Skeletal muscle satellite cell (primary cell): ENCODE measurements at regions not wholly inside any gene's neighbourhood (a gene's known extent, or its start where the extent isn't known, plus 50 kb on each side); places are given as distances from the start of the nearest gene placed in this dataset.

Experiments
- H3K27me3 ChIP-seq: 2 replicates; pipeline ENCODE4 v1.7.0; 2013; ENCODE audit warnings: low read length; ENCODE audit not compliant: control insufficient read depth, insufficient read depth
- H3K36me3 ChIP-seq: 2 replicates; pipeline ENCODE4 v1.7.0; 2013; ENCODE audit warnings: mild to moderate bottlenecking, control low read depth, low read length; ENCODE audit not compliant: insufficient read depth
- H3K4me1 ChIP-seq: 2 replicates; pipeline ENCODE4 v1.7.0; 2013; ENCODE audit warnings: low read length; ENCODE audit not compliant: control insufficient read depth, insufficient read depth
- H3K4me2 ChIP-seq: 2 replicates; pipeline ENCODE4 v1.7.0; 2013; ENCODE audit warnings: mild to moderate bottlenecking, low read length
- H3K4me3 ChIP-seq: 2 replicates; pipeline ENCODE4 v1.7.0; 2013; ENCODE audit warnings: low read length
- H3K9ac ChIP-seq: 2 replicates; pipeline ENCODE4 v1.7.0; 2013; ENCODE audit warnings: mild to moderate bottlenecking, low read depth, low read length, moderate library complexity
- H3K9me3 ChIP-seq: replicated peaks from 2 replicates; pipeline ENCODE4 v1.7.0; 2013; ENCODE audit warnings: mild to moderate bottlenecking, control low read depth, low read length

DNA sequence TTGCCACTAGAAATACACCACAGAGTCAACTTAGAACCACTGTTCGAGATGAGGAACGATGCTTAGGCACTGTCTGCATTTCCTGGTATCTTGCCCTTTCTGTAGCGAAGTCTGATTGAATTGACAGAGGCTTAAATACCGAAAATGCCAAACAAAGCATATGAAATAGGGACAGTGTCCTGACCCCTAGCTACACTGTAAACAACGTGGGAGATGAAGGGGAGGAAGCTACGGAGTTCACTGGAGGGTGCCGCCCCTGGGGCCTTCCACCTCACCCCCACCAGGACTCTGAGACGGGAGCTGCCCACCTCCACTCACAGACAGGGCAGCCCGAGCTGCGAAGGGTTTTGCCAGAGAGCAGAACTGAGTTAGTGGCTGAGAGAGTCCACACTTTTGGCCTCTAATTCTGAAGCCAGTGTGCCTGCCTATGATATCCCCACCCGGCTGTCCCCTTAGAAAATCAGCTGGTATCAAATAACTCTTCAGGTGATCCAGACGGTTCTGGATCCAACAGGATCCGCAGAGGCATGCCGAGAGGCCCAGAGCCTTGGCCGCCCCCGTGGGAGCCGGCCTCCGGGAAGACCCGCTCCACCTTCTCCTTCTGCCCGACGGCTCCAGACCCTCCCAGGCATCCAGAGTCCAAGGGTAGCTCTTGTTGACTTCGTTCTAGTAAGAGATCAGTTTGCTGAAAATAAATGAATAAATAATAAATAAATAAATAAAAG, 230.7 kb upstream of the DIO3 start:
- Histone ChIP-seq H3K36me3 (no peaks in the 10 kb centered on the region), H3K27me3 (no peaks in the 10 kb centered on the region), H3K4me3 (no peak overlapping the region), H3K4me2 (no peak overlapping the region), H3K9ac (no peak overlapping the region), H3K9me3 (no peaks in the 10 kb centered on the region), H3K4me1 (no peaks in the 10 kb centered on the region)

DNA sequence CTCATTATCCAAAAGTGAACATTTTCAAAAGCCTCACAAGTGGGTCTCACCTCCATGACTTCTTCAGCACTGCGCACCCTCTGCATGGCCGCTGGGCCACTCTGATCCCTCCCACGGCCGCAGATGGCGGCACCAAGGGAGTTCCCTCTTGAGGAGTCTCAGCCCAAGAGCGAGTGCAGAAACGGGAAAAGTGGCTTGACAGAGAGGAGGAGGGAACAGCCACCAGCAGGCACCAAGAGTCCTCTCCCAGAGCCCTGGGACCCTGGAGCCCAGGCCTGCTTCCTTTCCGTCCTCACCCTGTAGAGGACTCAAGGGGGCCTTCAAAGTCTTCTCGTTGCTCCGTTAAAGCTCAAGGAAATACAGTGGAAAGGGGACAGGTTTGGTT, 230.2 kb upstream of the DIO3 start:
- Histone ChIP-seq H3K4me3 (no peak overlapping the region), H3K9ac (no peak overlapping the region), H3K4me1 (no peaks in the 10 kb centered on the region), H3K9me3 (no peaks in the 10 kb centered on the region), H3K27me3 (no peaks in the 10 kb centered on the region), H3K4me2 (no peak overlapping the region), H3K36me3 (no peaks in the 10 kb centered on the region)

DNA sequence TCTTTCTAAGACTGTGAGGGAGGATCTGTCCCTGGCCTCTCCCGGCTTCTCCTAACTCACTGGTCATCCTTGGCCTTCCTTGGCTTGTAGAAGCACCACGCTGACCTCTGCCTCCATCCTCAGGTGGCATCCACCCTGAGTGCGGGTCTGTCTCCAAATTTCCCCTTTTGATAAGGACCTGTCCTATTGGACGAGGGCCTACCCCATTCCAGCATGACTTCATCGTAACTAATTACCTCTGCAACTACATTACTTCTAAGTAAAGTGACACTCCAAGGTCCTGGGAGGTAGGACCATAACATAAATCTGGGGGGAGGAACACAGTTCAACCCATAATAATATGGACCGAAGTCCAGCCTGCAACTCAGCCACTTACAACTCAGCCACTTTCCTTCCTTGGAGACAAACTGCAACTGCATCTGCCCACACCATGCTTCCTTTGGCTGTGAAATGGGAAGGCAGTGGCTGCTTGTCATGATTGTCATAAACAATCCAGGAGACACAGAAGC, 229.6 kb upstream of the DIO3 start:
- Histone ChIP-seq H3K4me3 (no peak overlapping the region), H3K36me3 (no peaks in the 10 kb centered on the region), H3K9me3 (no peaks in the 10 kb centered on the region), H3K9ac (no peak overlapping the region), H3K4me2 (no peak overlapping the region), H3K27me3 (no peaks in the 10 kb centered on the region), H3K4me1 (no peaks in the 10 kb centered on the region)

DNA sequence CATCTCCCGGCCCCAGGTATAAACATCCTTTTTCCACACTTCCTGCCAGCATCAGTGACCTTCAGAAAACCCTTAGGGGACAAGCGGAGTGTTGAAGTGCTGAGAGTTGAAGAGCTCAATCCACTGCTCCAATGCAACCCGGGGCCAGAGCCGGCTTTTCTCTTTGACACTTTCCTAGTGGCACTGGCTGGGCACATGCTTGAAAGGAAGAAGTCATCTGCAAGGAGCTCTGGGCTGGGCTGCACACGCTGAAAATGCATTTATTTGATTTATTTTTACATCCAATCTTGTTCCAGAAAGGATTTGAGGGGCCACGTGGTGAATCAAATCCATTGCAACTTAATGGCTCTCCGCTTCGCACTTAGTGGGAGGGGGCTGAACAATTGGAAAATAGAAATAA, 229.0 kb upstream of the DIO3 start:
- Histone ChIP-seq H3K27me3 (no peaks in the 10 kb centered on the region), H3K4me2 (no peak overlapping the region), H3K9me3 (no peaks in the 10 kb centered on the region)

DNA sequence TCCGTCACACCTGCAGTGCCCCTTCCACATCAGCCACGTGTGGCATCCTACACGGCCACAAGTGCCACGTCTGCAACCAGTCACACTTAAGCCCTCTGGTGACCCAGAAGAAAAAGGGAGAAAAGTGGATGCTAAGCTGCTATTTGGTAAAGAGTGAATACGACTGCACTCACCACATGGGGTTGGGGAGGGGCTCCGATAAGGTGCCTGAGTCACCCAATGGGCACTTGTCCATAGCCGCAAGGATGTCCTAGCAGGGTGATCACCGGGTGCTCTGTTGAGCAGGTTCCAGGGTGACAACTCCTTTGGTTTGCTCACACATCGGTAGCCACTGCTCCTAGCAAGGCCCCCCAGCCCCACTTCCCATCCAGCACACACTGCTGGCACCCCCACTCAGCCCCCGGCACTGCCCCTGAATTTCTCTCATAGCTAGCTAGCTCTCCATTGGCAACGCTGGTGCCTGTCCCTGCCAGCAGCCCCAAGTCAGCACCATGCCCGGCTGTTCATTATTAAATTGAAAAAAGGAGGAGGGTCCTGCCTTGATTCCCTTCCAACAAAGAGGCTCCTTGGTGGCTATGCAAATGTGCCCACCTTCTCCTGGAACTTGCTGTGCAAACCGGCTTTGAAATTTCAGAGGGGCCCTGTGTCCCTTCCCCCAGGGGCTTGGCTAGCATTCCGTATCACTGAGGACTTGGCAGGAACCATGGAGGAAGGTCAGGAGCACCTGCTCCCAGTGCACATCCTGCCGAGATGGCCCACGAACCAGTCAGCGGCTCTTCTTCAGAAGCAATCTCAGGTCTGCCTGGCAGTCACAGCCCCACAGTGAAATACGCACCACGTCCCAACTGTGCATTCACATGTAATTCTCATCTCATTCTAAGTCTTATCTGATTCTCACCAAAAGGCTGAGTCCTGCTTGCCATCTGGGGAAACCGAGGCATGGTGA, 227.7 kb upstream of the DIO3 start:
- no peak overlapping the region for H3K4me3 ChIP-seq
- no peaks in the 10 kb centered on the region for H3K9me3 ChIP-seq
- H3K4me1 ChIP-seq, result no peaks in the 10 kb centered on the region
- H3K4me2 ChIP-seq, result no peak overlapping the region
- H3K27me3 ChIP-seq, result no peaks in the 10 kb centered on the region
- H3K9ac ChIP-seq, result no peak overlapping the region
- no peaks in the 10 kb centered on the region for H3K36me3 ChIP-seq

More for the DNA sequence above, 229.0 kb upstream of the DIO3 start:
- H3K4me3 ChIP-seq, result no peak overlapping the region
- no peaks in the 10 kb centered on the region for H3K4me1 ChIP-seq
- no peaks in the 10 kb centered on the region for H3K36me3 ChIP-seq
- no peak overlapping the region for H3K9ac ChIP-seq

DNA sequence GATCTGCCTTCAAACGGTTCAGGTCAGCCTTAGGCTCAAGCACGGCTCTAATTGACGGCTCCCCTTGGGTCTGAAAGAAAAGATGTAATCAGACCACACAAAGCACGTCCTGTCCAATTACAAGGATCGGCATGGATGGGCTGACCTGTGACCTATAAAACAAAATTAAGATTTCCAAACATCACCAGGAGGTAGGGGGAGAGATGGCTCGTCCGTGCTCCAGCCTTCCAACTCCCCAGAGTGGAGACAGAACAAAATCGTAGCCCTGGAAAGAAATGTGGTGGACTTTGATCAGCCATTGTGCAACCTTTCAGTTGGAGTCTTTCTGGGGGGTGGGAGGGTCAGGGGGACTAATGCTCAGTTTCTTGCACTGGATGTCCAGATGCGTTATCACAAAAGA, 226.6 kb upstream of the DIO3 start:
- Histone ChIP-seq H3K9me3 (no peaks in the 10 kb centered on the region), H3K4me3 (no peak overlapping the region), H3K36me3 (no peaks in the 10 kb centered on the region), H3K4me1 (no peaks in the 10 kb centered on the region), H3K27me3 (no peaks in the 10 kb centered on the region), H3K4me2 (no peak overlapping the region), H3K9ac (no peak overlapping the region)

DNA sequence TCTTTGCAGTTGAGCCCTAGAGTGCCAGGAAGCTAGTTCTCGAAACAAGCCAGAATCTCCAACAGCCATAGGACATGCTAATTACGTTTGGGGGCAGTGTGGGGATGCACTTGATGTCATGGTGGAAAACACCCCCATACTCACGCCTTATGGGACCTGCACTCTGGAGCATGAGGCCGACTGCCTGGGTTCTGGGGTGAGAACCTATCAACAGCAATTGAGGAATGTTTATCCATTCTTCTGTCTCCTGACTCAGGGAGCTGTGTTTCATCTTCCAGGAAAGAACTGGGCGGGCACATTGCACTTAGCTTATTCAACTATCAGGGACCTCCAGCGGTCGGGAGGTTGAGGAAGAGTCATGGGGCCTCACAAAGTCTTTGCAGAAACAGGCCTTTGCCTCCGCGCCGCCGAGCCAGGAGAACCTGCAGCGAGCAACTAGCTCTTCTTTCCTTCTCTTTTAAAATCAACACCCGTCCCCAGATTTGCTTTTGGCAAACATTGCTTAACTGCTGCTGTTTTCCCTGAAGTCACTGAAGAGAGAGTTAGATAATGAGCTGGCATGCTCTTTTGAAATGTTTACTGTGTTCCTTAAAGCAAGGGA, 226.1 kb upstream of the DIO3 start:
- Histone ChIP-seq H3K36me3 (no peaks in the 10 kb centered on the region), H3K4me1 (no peaks in the 10 kb centered on the region), H3K4me2 (no peak overlapping the region), H3K9ac (no peak overlapping the region), H3K9me3 (no peaks in the 10 kb centered on the region), H3K4me3 (no peak overlapping the region), H3K27me3 (no peaks in the 10 kb centered on the region)

DNA sequence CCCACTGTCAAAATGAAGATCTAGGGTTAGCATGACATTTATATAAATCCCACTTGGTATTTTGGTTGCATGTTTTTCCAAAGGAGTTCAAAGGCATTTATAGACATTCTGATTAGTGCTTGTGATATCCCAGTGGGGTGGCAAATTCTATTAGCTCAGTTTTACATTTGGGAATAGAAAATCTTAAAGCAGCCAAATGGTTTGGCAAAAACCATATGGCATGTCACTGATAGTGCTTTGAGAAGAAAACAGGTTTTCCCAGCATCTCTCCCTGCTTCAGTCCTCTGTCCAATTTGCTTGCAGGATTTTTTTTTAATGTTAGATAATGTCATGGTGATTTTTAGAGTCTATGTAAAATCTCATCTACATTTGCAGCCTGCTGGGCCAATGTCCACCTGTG, 225.1 kb upstream of the DIO3 start:
- H3K9me3 ChIP-seq, result peaks cover 4% of the 10 kb centered on the region
- H3K36me3 ChIP-seq, result no peaks in the 10 kb centered on the region
- no peak overlapping the region for H3K9ac ChIP-seq
- H3K4me1 ChIP-seq, result no peaks in the 10 kb centered on the region
- H3K27me3 ChIP-seq, result no peaks in the 10 kb centered on the region
- no peak overlapping the region for H3K4me2 ChIP-seq
- H3K4me3 ChIP-seq, result no peak overlapping the region

DNA sequence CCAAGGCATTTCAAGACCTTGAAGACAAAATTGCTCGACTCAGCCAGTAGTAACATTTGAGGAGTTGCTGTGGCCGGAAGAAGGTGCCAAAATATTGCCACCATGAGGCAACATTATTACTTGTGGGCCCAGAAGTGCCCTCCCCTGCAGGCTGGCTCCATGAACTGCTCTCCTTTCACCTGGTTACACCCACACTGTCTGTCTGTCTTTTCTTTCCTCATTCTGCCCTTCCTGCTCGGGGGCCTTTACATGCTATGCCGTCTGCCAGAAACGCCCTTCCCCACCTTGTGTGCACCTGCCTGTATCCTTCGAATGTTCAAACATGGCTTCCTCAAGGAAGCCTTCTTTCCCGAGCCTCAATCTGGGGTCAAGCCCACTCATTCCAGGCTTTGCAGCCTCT, 224.2 kb upstream of the DIO3 start:
- Histone ChIP-seq H3K4me2 (no peak overlapping the region), H3K4me3 (no peak overlapping the region), H3K36me3 (no peaks in the 10 kb centered on the region), H3K27me3 (no peaks in the 10 kb centered on the region), H3K9me3 (peaks cover 4% of the 10 kb centered on the region), H3K4me1 (no peaks in the 10 kb centered on the region), H3K9ac (no peak overlapping the region)

DNA sequence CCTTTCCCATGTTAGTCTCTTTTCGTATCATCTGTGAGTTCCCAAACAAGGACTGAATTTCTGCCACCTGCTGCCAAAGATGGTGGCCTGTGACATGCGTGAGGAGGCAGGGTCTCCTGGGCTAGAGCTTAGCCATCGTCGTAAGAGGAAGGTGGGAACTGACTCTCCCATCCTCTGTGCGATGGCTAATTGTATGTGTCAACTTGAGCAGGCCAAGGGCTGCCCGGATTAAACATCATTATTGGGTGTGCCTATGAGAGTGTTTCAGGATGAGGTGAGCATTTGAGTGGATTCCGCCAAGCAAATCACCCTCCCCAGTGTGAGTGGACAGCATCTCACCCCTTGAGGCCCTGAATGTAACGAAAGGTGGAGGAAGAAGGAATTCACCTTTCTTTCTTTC, 220.7 kb upstream of the DIO3 start:
- peaks cover 4% of the 10 kb centered on the region for H3K9me3 ChIP-seq
- H3K27me3 ChIP-seq, result no peaks in the 10 kb centered on the region
- H3K4me1 ChIP-seq, result no peaks in the 10 kb centered on the region
- H3K36me3 ChIP-seq, result no peaks in the 10 kb centered on the region
- H3K4me3 ChIP-seq, result no peak overlapping the region
- no peak overlapping the region for H3K9ac ChIP-seq
- H3K4me2 ChIP-seq, result no peak overlapping the region

DNA sequence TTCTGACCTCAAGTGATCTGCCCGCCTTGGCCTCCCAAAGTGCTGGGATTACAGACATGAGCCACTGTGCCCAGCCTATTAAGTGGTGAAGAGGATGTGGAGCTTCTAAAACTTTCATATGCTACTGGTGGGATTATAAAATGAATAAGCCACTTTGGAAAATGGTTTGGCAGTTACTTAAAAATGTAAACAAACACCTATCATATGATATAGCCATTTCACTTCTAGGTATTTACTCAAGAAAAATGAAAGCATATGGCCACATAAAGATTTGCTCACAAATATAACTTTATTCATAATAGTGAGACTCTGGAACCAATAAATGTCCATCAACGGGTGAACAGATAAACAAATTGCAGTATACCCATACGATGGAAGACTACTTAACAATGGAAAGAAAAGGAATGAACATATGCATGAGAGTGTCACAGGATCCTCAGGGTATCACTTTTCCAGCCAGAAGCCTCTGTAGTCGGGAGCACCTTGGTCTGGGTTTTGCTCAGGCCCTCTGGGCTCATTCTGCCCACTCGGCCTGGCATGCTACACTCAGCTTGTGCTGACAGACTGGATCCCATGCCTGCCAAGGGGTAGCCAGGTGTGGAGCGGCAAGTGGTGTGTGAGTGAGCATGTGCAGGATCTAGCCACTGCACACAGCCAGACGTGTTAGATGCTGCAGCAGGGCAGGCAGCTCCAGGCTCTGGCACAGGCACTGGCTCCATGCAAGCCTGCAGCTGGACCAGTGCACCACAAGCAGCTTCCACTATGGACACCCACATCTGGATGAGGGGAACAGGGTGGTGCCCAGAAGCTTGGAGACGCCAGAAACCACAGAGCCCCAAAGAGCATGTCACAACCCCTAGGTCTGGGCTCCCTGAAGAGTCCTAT, 213.2 kb upstream of the DIO3 start:
- Histone ChIP-seq H3K4me1 (no peaks in the 10 kb centered on the region), H3K9me3 (no peaks in the 10 kb centered on the region), H3K9ac (no peak overlapping the region), H3K27me3 (no peaks in the 10 kb centered on the region), H3K4me2 (no peak overlapping the region), H3K4me3 (no peak overlapping the region), H3K36me3 (no peaks in the 10 kb centered on the region)
